Suprapubic skin (tissue), 4 donors: ENCODE measurements at regions not wholly inside any gene's neighbourhood (a gene's known extent, or its start where the extent isn't known, plus 50 kb on each side); places are given as distances from the start of the nearest gene placed in this dataset.

Source experiments
- CTCF ChIP-seq, 2 donors: fragments of 200-600 bp in 1 of 2; fragments of 450-650 bp in 1 of 2; sonication (generic) in 1 of 2; IDR thresholded peaks; one replicate each; pipeline ENCODE4 v1.5.1; 2016 to 2019; ENCODE audit warnings: antibody characterized with exemption in 2 of 2, mild to moderate bottlenecking in 1 of 2, moderate library complexity in 1 of 2
- EP300 ChIP-seq: sonication (generic); formaldehyde crosslinking; IDR thresholded peaks from one replicate; pipeline ENCODE4 v1.6.1; 2017; ENCODE audit warnings: antibody characterized with exemption
- POLR2A ChIP-seq, 2 donors: fragments of 450-650 bp; IDR thresholded peaks; one replicate each; pipeline ENCODE4 v1.6.1; 2017; ENCODE audit warnings: antibody characterized with exemption in 2 of 2, mild to moderate bottlenecking in 2 of 2, moderate library complexity in 2 of 2
- POLR2AphosphoS5 ChIP-seq, 3 donors: sonication (generic); formaldehyde crosslinking; IDR thresholded peaks; one replicate each; pipeline ENCODE4 v1.6.1; 2017; ENCODE audit warnings: antibody characterized with exemption in 3 of 3

DNA sequence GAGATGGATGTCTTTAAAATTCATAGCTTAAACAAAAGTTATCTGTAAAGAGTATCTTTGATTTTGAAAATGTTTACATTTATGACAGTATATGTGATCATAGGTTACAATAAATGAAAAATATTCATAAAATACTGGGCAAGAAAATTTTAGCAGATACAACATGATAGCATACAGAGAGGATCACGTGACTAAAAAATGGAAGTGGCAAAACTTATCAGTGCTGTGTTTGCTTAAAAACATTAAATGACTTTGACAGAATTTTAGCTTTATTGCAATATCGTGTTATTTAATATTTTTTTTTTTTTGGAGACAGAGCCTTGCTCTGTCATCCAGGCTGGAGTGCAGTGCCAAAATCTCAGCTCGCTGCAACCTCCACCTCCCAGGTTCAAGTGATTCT, 2294.1 kb downstream of the NCAM2 start:
- no peak for TF ChIP-seq CTCF (IDR thresholded peaks at IDR 0.05)
- no peak for TF ChIP-seq EP300
- no peak for TF ChIP-seq POLR2A (IDR thresholded peaks at IDR 0.05)
- TF ChIP-seq POLR2AphosphoS5 (IDR thresholded peaks at IDR 0.05), result no peak
